SKM-1 (cell line): ENCODE measurements at regions not wholly inside any gene's neighbourhood (a gene's known extent, or its start where the extent isn't known, plus 50 kb on each side); places are given as distances from the start of the nearest gene placed in this dataset.

Source experiments
- DNase-seq: peaks from one replicate; lab custom pipeline; 2025; ENCODE audit not compliant: unreplicated experiment; lab: John Stamatoyannopoulos, UW

- DNase-seq, result no peak
These were observed 92.2 kb downstream of the MRPL36 start for GRCh38 chr5:1707467-1707866.

- DNase-seq, result no peak
These were observed 93.2 kb downstream of the MRPL36 start for GRCh38 chr5:1706428-1706827.

- DNase-seq, result no peak
These were observed 93.6 kb downstream of the MRPL36 start for GRCh38 chr5:1706021-1706420.

- no peak for DNase-seq
These were observed 95.0 kb downstream of the MRPL36 start for GRCh38 chr5:1704676-1705075.

GRCh38 chr5:1704266-1704665 lies 95.4 kb downstream of the MRPL36 start:
- no peak for DNase-seq

GRCh38 chr5:1703352-1704050 lies 96.1 kb downstream of the MRPL36 start:
- DNase-seq, result no peak

- no peak for DNase-seq
These were observed 97.3 kb downstream of the MRPL36 start for GRCh38 chr5:1702318-1702717.

GRCh38 chr5:1701884-1702283 lies 97.8 kb downstream of the MRPL36 start:
- DNase-seq, result no peak

GRCh38 chr5:1701216-1701864 lies 98.3 kb downstream of the MRPL36 start:
- DNase-seq, result no peak

GRCh38 chr5:1699394-1699793 lies 100.2 kb downstream of the MRPL36 start:
- DNase-seq, result no peak

GRCh38 chr5:1698589-1699316 lies 100.9 kb downstream of the MRPL36 start:
- no peak for DNase-seq

- no peak for DNase-seq
These were observed 107.3 kb downstream of the MRPL36 start for GRCh38 chr5:1692381-1692780.

GRCh38 chr5:1687301-1687970 lies 112.2 kb downstream of the MRPL36 start:
- DNase-seq, result no peak

GRCh38 chr5:1686016-1686802 lies 113.4 kb downstream of the MRPL36 start:
- no peak for DNase-seq

- no peak for DNase-seq
These were observed 114.6 kb downstream of the MRPL36 start for GRCh38 chr5:1685066-1685465.

GRCh38 chr5:1681955-1682354 lies 117.7 kb downstream of the MRPL36 start:
- no peak for DNase-seq

- no peak for DNase-seq
These were observed 126.5 kb downstream of the MRPL36 start for GRCh38 chr5:1673042-1673677.

- no peak for DNase-seq
These were observed 127.2 kb downstream of the MRPL36 start for GRCh38 chr5:1672396-1672795.

- DNase-seq, result no peak
These were observed 128.3 kb downstream of the MRPL36 start for GRCh38 chr5:1671351-1671750.

GRCh38 chr5:1670351-1670750 lies 129.3 kb downstream of the MRPL36 start:
- no peak for DNase-seq
